ENCODE measurements at regions not wholly inside any gene's neighbourhood (a gene's known extent, or its start where the extent isn't known, plus 50 kb on each side); places are given as distances from the start of the nearest gene placed in this dataset.

GRCh38 chr9:106334081-106334480 lies 528.9 kb upstream of the ZNF462 start:
- DNase-seq (ENCODE audit: low spot score): no peak
- Histone ChIP-seq H3K4me3 (no peak overlapping the region), H4K20me1 (ENCODE audit: insufficient read depth, poor library complexity, severe bottlenecking) (no peaks in the 10 kb centered on the region), H3K36me3 (replicated peaks; ENCODE audit: insufficient read depth, low read depth) (no peaks in the 10 kb centered on the region), H3K27ac (no peak overlapping the region), H3K9me2 (replicated peaks; ENCODE audit: insufficient read depth) (no peaks in the 10 kb centered on the region), H3K9me3 (ENCODE audit: low read depth) (no peaks in the 10 kb centered on the region), H3K4me1 (ENCODE audit: insufficient read depth) (no peaks in the 10 kb centered on the region), H2AFZ (no peak overlapping the region), H3K27me3 (no peaks in the 10 kb centered on the region), H3K79me2 (no peaks in the 10 kb centered on the region), H3K4me2 (no peak overlapping the region)
- 64% methylated on average over 4 of the region's 4 CpGs for WGBS (ENCODE audit: low lambda C conversion rate, missing lambda C conversion rate)
- TF ChIP-seq EZH2 (IDR thresholded peaks at IDR 0.05; ENCODE audit: borderline replicate concordance) (no peak), EZH2phosphoT487 (IDR thresholded peaks at IDR 0.05; ENCODE audit: low read depth, severe bottlenecking, unreplicated experiment) (no peak)
- TF ChIP-seq, protein P1, sequence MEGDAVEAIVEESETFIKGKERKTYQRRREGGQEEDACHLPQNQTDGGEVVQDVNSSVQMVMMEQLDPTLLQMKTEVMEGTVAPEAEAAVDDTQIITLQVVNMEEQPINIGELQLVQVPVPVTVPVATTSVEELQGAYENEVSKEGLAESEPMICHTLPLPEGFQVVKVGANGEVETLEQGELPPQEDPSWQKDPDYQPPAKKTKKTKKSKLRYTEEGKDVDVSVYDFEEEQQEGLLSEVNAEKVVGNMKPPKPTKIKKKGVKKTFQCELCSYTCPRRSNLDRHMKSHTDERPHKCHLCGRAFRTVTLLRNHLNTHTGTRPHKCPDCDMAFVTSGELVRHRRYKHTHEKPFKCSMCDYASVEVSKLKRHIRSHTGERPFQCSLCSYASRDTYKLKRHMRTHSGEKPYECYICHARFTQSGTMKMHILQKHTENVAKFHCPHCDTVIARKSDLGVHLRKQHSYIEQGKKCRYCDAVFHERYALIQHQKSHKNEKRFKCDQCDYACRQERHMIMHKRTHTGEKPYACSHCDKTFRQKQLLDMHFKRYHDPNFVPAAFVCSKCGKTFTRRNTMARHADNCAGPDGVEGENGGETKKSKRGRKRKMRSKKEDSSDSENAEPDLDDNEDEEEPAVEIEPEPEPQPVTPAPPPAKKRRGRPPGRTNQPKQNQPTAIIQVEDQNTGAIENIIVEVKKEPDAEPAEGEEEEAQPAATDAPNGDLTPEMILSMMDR (IDR thresholded peaks at IDR 0.05; ENCODE audit: poor library complexity): no peak

GRCh38 chr9:106339882-106340281 lies 523.1 kb upstream of the ZNF462 start:
- no peak overlapping the region for H3K4me3 ChIP-seq
- H3K36me3 ChIP-seq (replicated peaks; ENCODE audit: insufficient read depth, low read depth): no peaks in the 10 kb centered on the region
- H3K79me2 ChIP-seq: no peaks in the 10 kb centered on the region
- 59% methylated on average over 3 of the region's 3 CpGs for WGBS (ENCODE audit: low lambda C conversion rate, missing lambda C conversion rate)
- H3K4me1 ChIP-seq (ENCODE audit: insufficient read depth): no peaks in the 10 kb centered on the region
- no peak for DNase-seq (ENCODE audit: low spot score)
- H3K9me3 ChIP-seq (ENCODE audit: low read depth): no peaks in the 10 kb centered on the region
- TF ChIP-seq, protein P1 (IDR thresholded peaks at IDR 0.05; ENCODE audit: poor library complexity): no peak
- TF ChIP-seq EZH2phosphoT487 (IDR thresholded peaks at IDR 0.05; ENCODE audit: low read depth, severe bottlenecking, unreplicated experiment) (no peak), EZH2 (IDR thresholded peaks at IDR 0.05; ENCODE audit: borderline replicate concordance) (no peak)
- no peaks in the 10 kb centered on the region for H3K27me3 ChIP-seq
- no peak overlapping the region for H2AFZ ChIP-seq
- no peaks in the 10 kb centered on the region for H3K9me2 ChIP-seq (replicated peaks; ENCODE audit: insufficient read depth)
- H4K20me1 ChIP-seq (ENCODE audit: insufficient read depth, poor library complexity, severe bottlenecking): no peaks in the 10 kb centered on the region
- no peak overlapping the region for H3K4me2 ChIP-seq
- no peak overlapping the region for H3K27ac ChIP-seq

GRCh38 chr9:106350777-106351176 lies 512.2 kb upstream of the ZNF462 start:
- Histone ChIP-seq H3K27me3 (no peaks in the 10 kb centered on the region), H3K4me1 (ENCODE audit: insufficient read depth) (no peaks in the 10 kb centered on the region), H3K9me3 (ENCODE audit: low read depth) (no peaks in the 10 kb centered on the region), H3K27ac (no peak overlapping the region), H3K4me3 (no peak overlapping the region), H4K20me1 (ENCODE audit: insufficient read depth, poor library complexity, severe bottlenecking) (no peaks in the 10 kb centered on the region), H3K79me2 (no peaks in the 10 kb centered on the region), H3K4me2 (no peak overlapping the region), H3K36me3 (replicated peaks; ENCODE audit: insufficient read depth, low read depth) (no peaks in the 10 kb centered on the region), H2AFZ (no peak overlapping the region), H3K9me2 (replicated peaks; ENCODE audit: insufficient read depth) (no peaks in the 10 kb centered on the region)
- WGBS (ENCODE audit: low lambda C conversion rate, missing lambda C conversion rate): 87% methylated on average over 1 of the region's 1 CpG
- TF ChIP-seq, protein P1 (IDR thresholded peaks at IDR 0.05; ENCODE audit: poor library complexity): no peak
- no peak for TF ChIP-seq EZH2 (IDR thresholded peaks at IDR 0.05; ENCODE audit: borderline replicate concordance)
- TF ChIP-seq EZH2phosphoT487 (IDR thresholded peaks at IDR 0.05; ENCODE audit: low read depth, severe bottlenecking, unreplicated experiment): no peak
- no peak for DNase-seq (ENCODE audit: low spot score)

DNA sequence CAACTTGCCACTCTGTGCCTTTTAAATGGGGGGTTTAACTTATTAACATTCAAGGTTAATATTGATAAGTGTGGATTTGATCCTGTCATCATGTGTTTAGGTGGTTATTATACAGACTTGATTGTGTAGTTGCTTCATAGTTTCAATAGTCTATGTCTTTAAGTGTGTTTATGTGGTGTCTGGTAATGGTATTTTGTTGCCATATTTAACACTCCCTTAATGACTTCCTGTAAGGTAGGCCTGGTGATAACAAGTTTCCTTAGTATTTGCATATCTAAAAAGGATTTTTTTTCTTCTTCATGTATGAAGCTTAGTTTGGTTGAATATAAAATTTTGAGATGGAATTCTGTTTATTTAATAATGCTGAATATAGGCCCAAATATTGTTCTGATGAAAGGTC lies 506.0 kb upstream of the ZNF462 start:
- no peaks in the 10 kb centered on the region for H4K20me1 ChIP-seq (ENCODE audit: insufficient read depth, poor library complexity, severe bottlenecking)
- no peak for DNase-seq (ENCODE audit: low spot score)
- no peak overlapping the region for H3K4me3 ChIP-seq

More for the DNA sequence above, 506.0 kb upstream of the ZNF462 start:
- no peaks in the 10 kb centered on the region for H3K4me1 ChIP-seq (ENCODE audit: insufficient read depth)
- H3K9me2 ChIP-seq (replicated peaks; ENCODE audit: insufficient read depth): no peaks in the 10 kb centered on the region
- no peaks in the 10 kb centered on the region for H3K79me2 ChIP-seq
- no peaks in the 10 kb centered on the region for H3K27me3 ChIP-seq
- no peak overlapping the region for H3K27ac ChIP-seq
- no peaks in the 10 kb centered on the region for H3K9me3 ChIP-seq (ENCODE audit: low read depth)
- no peaks in the 10 kb centered on the region for H3K36me3 ChIP-seq (replicated peaks; ENCODE audit: insufficient read depth, low read depth)
- no peak overlapping the region for H3K4me2 ChIP-seq
- no peak for TF ChIP-seq EZH2 (IDR thresholded peaks at IDR 0.05; ENCODE audit: borderline replicate concordance)
- TF ChIP-seq, protein P1 (IDR thresholded peaks at IDR 0.05; ENCODE audit: poor library complexity): no peak
- no peak for TF ChIP-seq EZH2phosphoT487 (IDR thresholded peaks at IDR 0.05; ENCODE audit: low read depth, severe bottlenecking, unreplicated experiment)
- no peak overlapping the region for H2AFZ ChIP-seq

Data from hepatocyte (in vitro differentiated cells).